ENCODE measurements at regions not wholly inside any gene's neighbourhood (a gene's known extent, or its start where the extent isn't known, plus 50 kb on each side); places are given as distances from the start of the nearest gene placed in this dataset.

DNA sequence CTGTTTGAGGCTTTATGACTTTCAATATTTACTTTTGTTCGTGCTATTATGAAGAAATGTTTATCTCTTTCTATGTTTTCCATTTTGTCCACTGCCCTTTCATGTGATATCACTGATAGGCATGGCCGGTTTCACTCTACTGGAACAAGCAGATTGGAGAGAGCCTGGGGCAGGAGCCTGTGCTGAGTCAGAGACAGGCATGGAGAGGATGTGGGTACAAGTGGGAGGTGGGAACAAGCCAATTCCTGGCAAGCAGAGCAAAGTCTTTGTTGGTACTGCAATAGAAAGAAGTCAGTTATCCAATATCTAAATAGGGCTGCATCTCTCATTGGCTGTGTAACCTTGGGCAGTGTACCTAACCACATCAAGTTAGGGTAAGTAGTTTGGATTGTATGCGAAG, 545.6 kb upstream of the MAP3K7 start:
- 51 to 67% methylated on average over 3 of the region's 3 CpGs for WGBS, 2 donors
- DNase-seq (ENCODE audit: low spot score in 2 of 2) = no peak

DNA sequence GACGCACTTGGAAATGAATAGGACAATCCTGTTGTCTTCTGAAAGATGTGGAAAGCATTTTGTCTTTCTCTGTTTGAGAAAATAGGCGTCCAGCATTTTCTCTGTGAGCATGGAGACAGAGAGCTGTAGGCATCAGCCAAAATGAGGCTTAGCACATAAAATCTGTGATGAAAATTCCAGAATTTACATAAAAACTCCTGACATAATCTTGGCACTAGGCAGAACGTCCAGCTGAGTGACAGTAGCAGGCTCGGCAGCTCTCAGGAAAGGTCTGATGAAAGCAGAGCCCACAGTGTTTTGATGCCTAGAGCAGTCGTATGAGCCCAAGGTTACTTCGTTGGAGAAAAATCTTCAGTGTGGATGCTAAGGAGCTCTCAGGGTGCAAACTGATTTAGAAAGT, 543.3 kb upstream of the MAP3K7 start:
- H3K4me3 ChIP-seq (ENCODE audit: low read depth, poor library complexity, severe bottlenecking) = no peak overlapping the region
- 70 to 71% methylated on average over 6 of the region's 6 CpGs for WGBS, 2 donors
- TF ChIP-seq POLR2A (IDR thresholded peaks at IDR 0.05) = no peak
- TF ChIP-seq, protein P1, sequence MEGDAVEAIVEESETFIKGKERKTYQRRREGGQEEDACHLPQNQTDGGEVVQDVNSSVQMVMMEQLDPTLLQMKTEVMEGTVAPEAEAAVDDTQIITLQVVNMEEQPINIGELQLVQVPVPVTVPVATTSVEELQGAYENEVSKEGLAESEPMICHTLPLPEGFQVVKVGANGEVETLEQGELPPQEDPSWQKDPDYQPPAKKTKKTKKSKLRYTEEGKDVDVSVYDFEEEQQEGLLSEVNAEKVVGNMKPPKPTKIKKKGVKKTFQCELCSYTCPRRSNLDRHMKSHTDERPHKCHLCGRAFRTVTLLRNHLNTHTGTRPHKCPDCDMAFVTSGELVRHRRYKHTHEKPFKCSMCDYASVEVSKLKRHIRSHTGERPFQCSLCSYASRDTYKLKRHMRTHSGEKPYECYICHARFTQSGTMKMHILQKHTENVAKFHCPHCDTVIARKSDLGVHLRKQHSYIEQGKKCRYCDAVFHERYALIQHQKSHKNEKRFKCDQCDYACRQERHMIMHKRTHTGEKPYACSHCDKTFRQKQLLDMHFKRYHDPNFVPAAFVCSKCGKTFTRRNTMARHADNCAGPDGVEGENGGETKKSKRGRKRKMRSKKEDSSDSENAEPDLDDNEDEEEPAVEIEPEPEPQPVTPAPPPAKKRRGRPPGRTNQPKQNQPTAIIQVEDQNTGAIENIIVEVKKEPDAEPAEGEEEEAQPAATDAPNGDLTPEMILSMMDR (IDR thresholded peaks at IDR 0.05) = no peak
- no peak for DNase-seq (ENCODE audit: low spot score in 2 of 2)
- intact Hi-C loops (cut with DNase I; ENCODE audit: low total_unique reads) = no loop called here

More for the DNA sequence above, 545.6 kb upstream of the MAP3K7 start:
- H3K4me3 ChIP-seq (ENCODE audit: low read depth, poor library complexity, severe bottlenecking) = no peak overlapping the region
- TF ChIP-seq, protein P1 (IDR thresholded peaks at IDR 0.05) = no peak
- TF ChIP-seq POLR2A (IDR thresholded peaks at IDR 0.05) = no peak
- intact Hi-C loops (cut with DNase I; ENCODE audit: low total_unique reads) = no loop called here

DNA sequence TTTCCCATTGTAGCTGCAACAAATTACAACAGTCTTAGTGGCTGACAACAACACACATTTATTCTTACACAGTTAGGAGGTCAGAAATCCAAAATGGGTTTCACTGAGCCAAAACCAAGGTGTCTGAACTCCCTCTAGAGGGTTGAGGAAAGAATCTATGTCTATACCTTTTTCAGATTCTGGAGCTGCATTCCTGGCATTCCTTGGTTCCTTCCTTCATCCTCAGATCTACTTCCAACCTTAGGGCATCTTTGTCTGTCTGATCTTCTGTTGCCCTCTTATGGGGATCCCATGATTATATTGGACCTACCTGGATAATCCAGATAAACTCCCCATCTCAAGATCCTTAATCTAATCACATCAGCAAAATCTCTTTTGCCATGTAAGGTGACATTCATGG, 540.9 kb upstream of the MAP3K7 start:
- H3K4me3 ChIP-seq (ENCODE audit: low read depth, poor library complexity, severe bottlenecking) = no peak overlapping the region
- TF ChIP-seq, protein P1 (IDR thresholded peaks at IDR 0.05) = no peak
- TF ChIP-seq POLR2A (IDR thresholded peaks at IDR 0.05) = no peak
- no peak for DNase-seq (ENCODE audit: low spot score in 2 of 2)
- intact Hi-C loops (cut with DNase I; ENCODE audit: low total_unique reads) = no loop called here

DNA sequence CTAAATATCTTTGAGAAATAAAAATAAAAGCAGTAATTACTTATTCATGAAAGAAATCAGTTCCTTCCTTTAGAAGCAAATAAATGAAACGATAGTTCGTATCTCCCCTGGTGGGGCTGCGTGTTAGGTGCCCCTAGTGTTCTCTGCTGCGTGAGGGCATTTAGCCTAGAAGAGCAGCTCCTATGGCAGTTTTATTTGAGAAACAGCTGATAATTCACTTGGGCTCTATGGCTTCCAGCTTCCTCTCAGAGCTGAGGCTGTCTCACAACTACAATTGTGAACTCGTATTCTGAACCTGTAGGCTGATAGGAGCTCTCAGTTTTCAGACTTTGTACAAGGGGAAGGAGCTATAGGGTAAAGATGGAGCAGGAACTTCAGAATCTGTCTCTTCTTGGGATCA, 540.0 kb upstream of the MAP3K7 start:
- intact Hi-C loops (cut with DNase I; ENCODE audit: low total_unique reads) = no loop called here
- DNase-seq (ENCODE audit: low spot score in 2 of 2) = no peak
- TF ChIP-seq, protein P1 (IDR thresholded peaks at IDR 0.05) = no peak
- no peak for TF ChIP-seq POLR2A (IDR thresholded peaks at IDR 0.05)
- no peak overlapping the region for H3K4me3 ChIP-seq (ENCODE audit: low read depth, poor library complexity, severe bottlenecking)
- 90 to 91% methylated on average over 5 of the region's 5 CpGs for WGBS, 2 donors

DNA sequence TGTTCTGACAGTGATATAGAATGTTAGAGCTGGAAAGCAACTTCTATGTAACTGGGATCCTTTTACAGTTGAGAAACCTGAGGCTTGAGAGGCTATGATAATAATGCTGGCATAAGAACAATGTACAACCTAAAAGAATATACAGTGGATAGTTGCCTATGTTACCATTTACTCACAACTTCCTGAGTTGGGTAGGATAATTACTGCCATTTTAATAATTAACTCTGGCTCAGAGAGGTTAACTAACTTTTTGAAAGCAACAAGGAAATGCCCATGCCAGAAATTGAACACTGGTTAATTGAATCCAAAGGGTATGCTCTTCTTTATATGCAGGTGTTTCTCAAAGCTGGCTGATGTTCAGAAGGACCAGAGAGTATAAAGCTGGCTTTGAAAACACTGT, 530.7 kb upstream of the MAP3K7 start:
- DNase-seq (ENCODE audit: low spot score in 2 of 2) = no peak
- intact Hi-C loops (cut with DNase I; ENCODE audit: low total_unique reads) = no loop called here
- TF ChIP-seq POLR2A (IDR thresholded peaks at IDR 0.05) = no peak
- TF ChIP-seq, protein P1 (IDR thresholded peaks at IDR 0.05) = no peak
- H3K4me3 ChIP-seq (ENCODE audit: low read depth, poor library complexity, severe bottlenecking) = no peak overlapping the region

DNA sequence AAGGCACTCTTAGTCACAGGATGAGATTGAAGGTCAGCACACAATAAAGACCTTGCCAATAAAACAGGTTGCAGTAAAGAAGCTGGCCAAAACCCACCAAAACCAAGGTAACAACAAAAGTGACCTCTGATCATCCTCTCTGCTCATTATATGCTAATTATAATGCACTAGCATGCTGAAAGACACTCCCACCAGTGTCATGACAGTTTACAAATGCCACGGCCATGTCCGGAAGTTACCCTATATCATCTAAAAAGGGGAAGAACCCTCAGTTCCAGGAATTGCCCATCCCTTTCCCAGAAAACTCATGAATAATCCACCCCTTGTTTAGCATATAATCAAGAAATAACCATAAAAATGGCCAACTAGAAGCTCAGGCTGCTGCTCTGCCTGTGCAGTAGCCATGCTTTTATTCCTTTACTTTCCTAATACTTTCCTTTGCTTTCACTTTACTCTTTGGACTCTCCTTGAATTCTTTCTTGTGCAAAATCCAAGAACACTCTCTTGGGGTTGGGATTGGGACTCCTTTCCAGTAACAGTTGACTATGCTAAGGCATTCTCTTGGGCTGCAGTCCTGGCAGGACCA, 527.3 kb upstream of the MAP3K7 start:
- no peak for TF ChIP-seq POLR2A (IDR thresholded peaks at IDR 0.05)
- DNase-seq (ENCODE audit: low spot score in 2 of 2) = no peak
- intact Hi-C loops (cut with DNase I; ENCODE audit: low total_unique reads) = no loop called here
- WGBS, 2 donors = 87 to 93% methylated on average over 2 of the region's 2 CpGs
- no peak overlapping the region for H3K4me3 ChIP-seq (ENCODE audit: low read depth, poor library complexity, severe bottlenecking)
